SU-DHL-6 (cell line): ENCODE measurements at regions not wholly inside any gene's neighbourhood (a gene's known extent, or its start where the extent isn't known, plus 50 kb on each side); places are given as distances from the start of the nearest gene placed in this dataset.
"Not testable (repeated sequence)": the region's sequence is repeated elsewhere in the genome, so short reads cannot be mapped to it uniquely, and the experiment has no call there.

ENCODE experiments used
- H2AFZ ChIP-seq: fragments of 200-600 bp; sonication (generic); 2 replicates; pipeline ENCODE4 v1.6.1; 2014; ENCODE audit warnings: low read depth, mild to moderate bottlenecking, moderate library complexity, mixed read lengths, antibody characterized with exemption, low read length; ENCODE audit not compliant: severe bottlenecking
- H3F3A ChIP-seq: fragments of 200-600 bp; shearing (Covaris generic); 2 replicates; pipeline ENCODE4 v1.6.0; 2016; ENCODE audit warnings: antibody characterized with exemption, mild to moderate bottlenecking; ENCODE audit not compliant: insufficient read depth
- H3K27ac ChIP-seq: fragments of 200-600 bp; sonication (generic); 2 replicates; pipeline ENCODE4 v1.5.1; 2016; ENCODE audit warnings: low read depth, mild to moderate bottlenecking, low read length, moderate library complexity, mixed read lengths
- H3K27me3 ChIP-seq: fragments of 200-600 bp; sonication (generic), shearing (Covaris generic); 2 replicates; pipeline ENCODE4 v1.6.0; 2014; ENCODE audit warnings: mild to moderate bottlenecking, low read length
- H3K36me3 ChIP-seq: fragments of 200-600 bp; sonication (generic); 2 replicates; pipeline ENCODE4 v1.6.1; 2014; ENCODE audit warnings: mild to moderate bottlenecking, low read length, mixed read lengths
- H3K4me2 ChIP-seq: fragments of 300-600, 200-600 bp; shearing (Covaris generic), sonication (generic); 2 replicates; pipeline ENCODE4 v1.6.0; 2014; ENCODE audit warnings: low read length, low read depth, mild to moderate bottlenecking; ENCODE audit not compliant: poor library complexity, severe bottlenecking
- H3K4me3 ChIP-seq: fragments of 200-600 bp; sonication (generic); 2 replicates; pipeline ENCODE4 v1.5.1; 2014; ENCODE audit warnings: antibody characterized with exemption, low read length, mild to moderate bottlenecking, mixed read lengths; ENCODE audit not compliant: insufficient read depth, poor library complexity, severe bottlenecking
- H3K79me2 ChIP-seq: fragments of 200-600 bp; sonication (generic); 2 replicates; pipeline ENCODE4 v1.6.1; 2014; ENCODE audit warnings: mild to moderate bottlenecking, low read length, moderate library complexity; ENCODE audit not compliant: insufficient read depth
- H3K9ac ChIP-seq: fragments of 200-600 bp; sonication (generic); 2 replicates; pipeline ENCODE4 v1.7.0; 2014; ENCODE audit warnings: mild to moderate bottlenecking, low read length
- H3K9me2 ChIP-seq: fragments of 200-600 bp; sonication (generic); replicated peaks from 2 replicates; pipeline ENCODE4 v1.6.1; 2014; ENCODE audit warnings: low read length; ENCODE audit not compliant: insufficient read depth
- H3K9me3 ChIP-seq: fragments of 200-600 bp; sonication (generic); 2 replicates; pipeline ENCODE4 v1.6.1; 2014; ENCODE audit warnings: low read length, mixed read lengths; ENCODE audit not compliant: insufficient read depth
- H4K20me1 ChIP-seq: fragments of 200-600 bp; sonication (generic); 2 replicates; pipeline ENCODE4 v1.6.1; 2014; ENCODE audit warnings: low read depth, mild to moderate bottlenecking, antibody characterized with exemption, low read length, moderate library complexity, mixed read lengths
- EZH2phosphoT487 ChIP-seq: fragments of 200-600 bp; sonication (generic), shearing (Covaris generic); conservative IDR thresholded peaks from 2 replicates; pipeline ENCODE4 v1.6.1; 2018; ENCODE audit warnings: mild to moderate bottlenecking, antibody characterized with exemption, low read length, moderate library complexity, mixed read lengths
- TF ChIP-seq, protein P1 (sequence below): fragments of 200-600 bp; sonication (generic); IDR thresholded peaks from one replicate; pipeline ENCODE4 v1.5.1; 2017; ENCODE audit warnings: antibody characterized with exemption, mild to moderate bottlenecking, low read length, moderate library complexity; ENCODE audit not compliant: insufficient read depth, poor library complexity, severe bottlenecking

DNA sequence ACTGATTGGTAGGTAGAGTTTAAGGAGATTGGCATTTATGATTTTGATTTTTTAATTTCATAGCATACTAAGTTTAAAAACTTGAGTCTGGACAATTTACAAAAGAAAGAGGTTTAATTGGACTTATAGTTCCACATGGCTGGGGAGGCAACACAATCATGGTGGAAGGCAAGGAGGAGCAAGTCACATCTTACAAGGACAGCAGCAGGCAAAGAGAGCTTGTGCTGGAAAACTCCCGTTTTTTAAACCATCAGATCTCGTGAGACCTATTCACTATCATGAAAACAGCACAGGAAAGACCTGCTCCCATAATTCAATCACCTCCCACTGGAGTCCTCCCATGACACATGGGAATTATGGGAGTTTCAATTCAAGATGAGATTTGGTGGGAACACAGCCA, 630.9 kb upstream of the NR2F2 start:
- no peaks in the 10 kb centered on the region for H3K36me3 ChIP-seq
- H3K9ac ChIP-seq = no peak overlapping the region
- no peaks in the 10 kb centered on the region for H3K27me3 ChIP-seq
- H2AFZ ChIP-seq = no peak overlapping the region
- no peaks in the 10 kb centered on the region for H3K9me2 ChIP-seq
- H3K27ac ChIP-seq = no peak overlapping the region
- no peak overlapping the region for H3K4me2 ChIP-seq
- TF ChIP-seq, protein P1, sequence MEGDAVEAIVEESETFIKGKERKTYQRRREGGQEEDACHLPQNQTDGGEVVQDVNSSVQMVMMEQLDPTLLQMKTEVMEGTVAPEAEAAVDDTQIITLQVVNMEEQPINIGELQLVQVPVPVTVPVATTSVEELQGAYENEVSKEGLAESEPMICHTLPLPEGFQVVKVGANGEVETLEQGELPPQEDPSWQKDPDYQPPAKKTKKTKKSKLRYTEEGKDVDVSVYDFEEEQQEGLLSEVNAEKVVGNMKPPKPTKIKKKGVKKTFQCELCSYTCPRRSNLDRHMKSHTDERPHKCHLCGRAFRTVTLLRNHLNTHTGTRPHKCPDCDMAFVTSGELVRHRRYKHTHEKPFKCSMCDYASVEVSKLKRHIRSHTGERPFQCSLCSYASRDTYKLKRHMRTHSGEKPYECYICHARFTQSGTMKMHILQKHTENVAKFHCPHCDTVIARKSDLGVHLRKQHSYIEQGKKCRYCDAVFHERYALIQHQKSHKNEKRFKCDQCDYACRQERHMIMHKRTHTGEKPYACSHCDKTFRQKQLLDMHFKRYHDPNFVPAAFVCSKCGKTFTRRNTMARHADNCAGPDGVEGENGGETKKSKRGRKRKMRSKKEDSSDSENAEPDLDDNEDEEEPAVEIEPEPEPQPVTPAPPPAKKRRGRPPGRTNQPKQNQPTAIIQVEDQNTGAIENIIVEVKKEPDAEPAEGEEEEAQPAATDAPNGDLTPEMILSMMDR = no peak
- TF ChIP-seq EZH2phosphoT487 = no peak
- H4K20me1 ChIP-seq = no peaks in the 10 kb centered on the region
- no peaks in the 10 kb centered on the region for H3F3A ChIP-seq
- no peaks in the 10 kb centered on the region for H3K79me2 ChIP-seq
- H3K4me3 ChIP-seq = no peak overlapping the region
- H3K9me3 ChIP-seq = 0 out of 2 replicates have a peak, but pooled peaks cover 7% of the 10 kb centered on the region

DNA sequence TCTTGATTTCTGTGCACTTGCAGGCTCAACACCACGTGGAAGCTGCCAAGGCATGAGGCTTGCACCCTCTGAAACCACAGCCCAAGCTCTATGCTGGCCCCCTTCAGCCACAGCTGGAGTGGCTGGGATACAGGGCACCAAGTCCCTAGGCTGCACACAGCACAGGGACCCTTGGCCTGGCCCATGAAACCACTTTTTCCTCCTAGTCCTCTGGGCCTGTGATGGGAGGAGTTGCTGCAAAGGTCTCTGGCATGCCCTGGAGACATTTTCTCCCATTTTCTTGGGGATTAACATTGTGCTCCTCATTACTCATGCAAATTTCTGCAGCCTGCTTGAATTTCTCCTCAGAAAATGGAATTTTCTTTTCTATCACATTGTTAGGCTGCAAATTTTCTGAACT, 629.8 kb upstream of the NR2F2 start:
- not testable (repeated sequence) for H3K9me2 ChIP-seq, H3K27ac ChIP-seq, H2AFZ ChIP-seq, H4K20me1 ChIP-seq, H3K36me3 ChIP-seq, H3K9me3 ChIP-seq, H3K4me2 ChIP-seq, H3K4me3 ChIP-seq, H3F3A ChIP-seq, H3K79me2 ChIP-seq, H3K27me3 ChIP-seq, H3K9ac ChIP-seq

DNA sequence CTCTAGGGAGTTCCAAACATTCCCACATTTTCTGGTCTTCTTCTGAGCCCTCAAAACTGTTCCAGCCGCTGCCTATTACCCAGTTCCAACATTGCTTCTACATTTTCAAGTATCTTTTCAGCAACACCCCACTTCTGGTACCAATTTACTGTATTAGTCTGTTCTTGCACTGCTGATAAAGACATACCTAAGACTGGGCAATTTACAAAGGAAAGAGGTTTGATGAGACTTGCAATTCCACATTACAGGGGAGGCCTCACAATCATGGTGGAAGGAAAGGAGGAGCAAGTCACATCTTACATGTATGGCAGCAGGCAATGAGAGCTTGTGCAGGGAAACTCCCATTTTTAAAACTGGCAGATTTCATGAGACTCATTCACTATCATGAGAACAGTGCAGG, 629.1 kb upstream of the NR2F2 start:
- Histone ChIP-seq H2AFZ (no peak overlapping the region), H3K27me3 (no peaks in the 10 kb centered on the region), H3K4me2 (no peak overlapping the region), H3K9me3 (0 out of 2 replicates have a peak, but pooled peaks cover 4% of the 10 kb centered on the region), H3F3A (no peaks in the 10 kb centered on the region), H3K36me3 (no peaks in the 10 kb centered on the region), H3K9ac (no peak overlapping the region), H3K4me3 (no peak overlapping the region), H3K79me2 (no peaks in the 10 kb centered on the region), H4K20me1 (no peaks in the 10 kb centered on the region), H3K27ac (no peak overlapping the region), H3K9me2 (no peaks in the 10 kb centered on the region)
- TF ChIP-seq EZH2phosphoT487 = no peak
- TF ChIP-seq, protein P1 = no peak

DNA sequence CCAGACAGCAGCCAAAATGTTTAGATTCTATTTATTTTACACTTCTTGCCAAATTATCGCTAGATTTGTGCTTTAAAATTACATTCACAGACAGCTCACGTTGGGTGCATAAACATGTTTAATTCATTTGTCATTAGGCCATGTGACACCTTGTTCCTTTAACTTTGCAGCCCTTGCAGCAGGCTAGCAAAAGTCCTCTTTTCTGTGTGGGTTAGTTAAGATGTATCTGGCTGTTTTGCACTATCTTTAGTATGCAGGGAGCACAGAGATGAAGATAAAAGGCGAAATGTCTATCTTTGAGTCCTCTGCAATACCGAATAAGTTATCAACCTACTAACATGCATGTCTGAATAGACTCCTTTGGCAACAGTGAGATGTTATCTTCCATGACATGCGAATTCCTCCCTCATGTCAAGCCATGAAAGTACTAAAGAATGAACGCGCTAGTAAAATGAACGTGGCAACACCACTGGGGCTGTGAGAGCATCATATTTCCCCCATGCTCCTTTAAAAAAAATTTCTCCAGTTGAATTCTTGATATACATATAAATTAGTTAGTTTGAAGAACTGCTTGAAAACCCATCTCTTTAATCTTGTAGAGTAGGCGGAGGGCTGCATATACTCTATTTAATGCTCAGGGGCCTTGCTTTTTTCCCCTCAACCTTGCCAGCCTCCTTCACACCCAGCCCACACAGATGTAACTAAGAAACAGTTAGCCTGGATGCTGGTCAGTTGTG, 620.4 kb upstream of the NR2F2 start:
- no peak overlapping the region for H3K4me2 ChIP-seq
- H3K36me3 ChIP-seq = no peaks in the 10 kb centered on the region
- no peaks in the 10 kb centered on the region for H3F3A ChIP-seq
- no peaks in the 10 kb centered on the region for H3K79me2 ChIP-seq
- H3K9ac ChIP-seq = no peak overlapping the region
- H3K27ac ChIP-seq = no peak overlapping the region
- H3K4me3 ChIP-seq = no peak overlapping the region
- H3K9me2 ChIP-seq = no peaks in the 10 kb centered on the region
- no peaks in the 10 kb centered on the region for H4K20me1 ChIP-seq
- H3K9me3 ChIP-seq = no peaks in the 10 kb centered on the region
- no peak overlapping the region for H2AFZ ChIP-seq
- H3K27me3 ChIP-seq = no peaks in the 10 kb centered on the region
- no peak for TF ChIP-seq EZH2phosphoT487
- TF ChIP-seq, protein P1 = no peak
